IPS-15b (cell line): ENCODE measurements at regions not wholly inside any gene's neighbourhood (a gene's known extent, or its start where the extent isn't known, plus 50 kb on each side); places are given as distances from the start of the nearest gene placed in this dataset.

Experiments used
- H3K27me3 ChIP-seq: one replicate; pipeline ENCODE4 v1.6.1; 2013; ENCODE audit warnings: low read length; ENCODE audit not compliant: control insufficient read depth, insufficient read depth
- H3K36me3 ChIP-seq: one replicate; pipeline ENCODE4 v1.6.1; 2013; ENCODE audit warnings: low read length; ENCODE audit not compliant: control insufficient read depth, insufficient read depth
- H3K4me1 ChIP-seq: one replicate; pipeline ENCODE4 v1.6.1; 2013; ENCODE audit warnings: mild to moderate bottlenecking, low read length; ENCODE audit not compliant: control insufficient read depth, insufficient read depth
- H3K4me3 ChIP-seq: one replicate; pipeline ENCODE4 v1.5.1; 2013; ENCODE audit warnings: low read depth, low read length
- H3K9ac ChIP-seq: one replicate; pipeline ENCODE4 v1.6.1; 2013; ENCODE audit warnings: low read depth, mild to moderate bottlenecking, low read length
- H3K9me3 ChIP-seq: one replicate; pipeline ENCODE4 v1.6.1; 2013; ENCODE audit warnings: mild to moderate bottlenecking, low read length; ENCODE audit not compliant: control insufficient read depth, insufficient read depth

- H3K36me3 ChIP-seq = no peaks in the 10 kb centered on the region
- no peak overlapping the region for H3K9ac ChIP-seq
- H3K4me1 ChIP-seq = no peaks in the 10 kb centered on the region
- H3K9me3 ChIP-seq = no peaks in the 10 kb centered on the region
- no peak overlapping the region for H3K4me3 ChIP-seq
- H3K27me3 ChIP-seq = no peaks in the 10 kb centered on the region
Observed at GRCh38 chr1:182275271-182275670, 116.3 kb downstream of the GLUL start.

- Histone ChIP-seq H3K9me3 (no peaks in the 10 kb centered on the region), H3K4me3 (no peak overlapping the region), H3K27me3 (no peaks in the 10 kb centered on the region), H3K9ac (no peak overlapping the region), H3K4me1 (no peaks in the 10 kb centered on the region), H3K36me3 (no peaks in the 10 kb centered on the region)
Observed at GRCh38 chr1:182274618-182275017, 117.0 kb downstream of the GLUL start.

- H3K27me3 ChIP-seq = no peaks in the 10 kb centered on the region
- no peaks in the 10 kb centered on the region for H3K36me3 ChIP-seq
- no peak overlapping the region for H3K4me3 ChIP-seq
- no peaks in the 10 kb centered on the region for H3K4me1 ChIP-seq
- H3K9ac ChIP-seq = no peak overlapping the region
- H3K9me3 ChIP-seq = no peaks in the 10 kb centered on the region
Observed at GRCh38 chr1:182270731-182271130, 120.9 kb downstream of the GLUL start.

GRCh38 chr1:182269097-182269496 lies 122.5 kb downstream of the GLUL start:
- no peak overlapping the region for H3K4me3 ChIP-seq
- no peaks in the 10 kb centered on the region for H3K36me3 ChIP-seq
- H3K9ac ChIP-seq = no peak overlapping the region
- H3K4me1 ChIP-seq = no peaks in the 10 kb centered on the region
- no peaks in the 10 kb centered on the region for H3K27me3 ChIP-seq
- no peaks in the 10 kb centered on the region for H3K9me3 ChIP-seq

GRCh38 chr1:182268669-182269068 lies 122.9 kb downstream of the GLUL start:
- Histone ChIP-seq H3K27me3 (no peaks in the 10 kb centered on the region), H3K36me3 (no peaks in the 10 kb centered on the region), H3K4me1 (no peaks in the 10 kb centered on the region), H3K9me3 (no peaks in the 10 kb centered on the region), H3K9ac (no peak overlapping the region), H3K4me3 (no peak overlapping the region)

- Histone ChIP-seq H3K9ac (no peak overlapping the region), H3K36me3 (no peaks in the 10 kb centered on the region), H3K4me1 (no peaks in the 10 kb centered on the region), H3K4me3 (no peak overlapping the region), H3K9me3 (no peaks in the 10 kb centered on the region), H3K27me3 (no peaks in the 10 kb centered on the region)
Observed at GRCh38 chr1:182264185-182264584, 127.4 kb downstream of the GLUL start.

GRCh38 chr1:182263706-182264105 lies 127.9 kb downstream of the GLUL start:
- Histone ChIP-seq H3K9ac (no peak overlapping the region), H3K4me1 (no peaks in the 10 kb centered on the region), H3K36me3 (no peaks in the 10 kb centered on the region), H3K4me3 (no peak overlapping the region), H3K27me3 (no peaks in the 10 kb centered on the region), H3K9me3 (no peaks in the 10 kb centered on the region)

GRCh38 chr1:182262425-182262824 lies 129.2 kb downstream of the GLUL start:
- no peaks in the 10 kb centered on the region for H3K27me3 ChIP-seq
- no peaks in the 10 kb centered on the region for H3K4me1 ChIP-seq
- no peaks in the 10 kb centered on the region for H3K36me3 ChIP-seq
- no peak overlapping the region for H3K4me3 ChIP-seq
- no peaks in the 10 kb centered on the region for H3K9me3 ChIP-seq
- no peak overlapping the region for H3K9ac ChIP-seq

DNA sequence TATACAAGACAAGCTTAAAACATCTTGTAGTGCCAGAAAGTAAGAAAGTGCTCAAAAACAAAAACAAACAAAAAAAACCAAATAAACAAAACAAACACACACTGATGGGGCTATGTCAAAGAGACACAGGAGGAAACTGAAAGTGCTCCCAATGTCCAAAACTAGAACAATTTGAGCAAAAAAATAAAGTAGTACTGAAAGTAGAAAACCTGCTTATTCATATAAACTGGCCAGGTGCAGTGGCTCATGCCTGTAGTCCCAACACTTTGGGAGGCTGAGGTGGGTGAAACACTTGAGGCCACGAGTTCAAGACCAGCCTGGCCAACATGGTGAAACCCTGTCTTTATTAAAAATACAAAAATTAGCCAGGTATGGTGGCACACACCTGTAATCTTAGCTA lies 129.9 kb downstream of the GLUL start:
- Histone ChIP-seq H3K36me3 (no peaks in the 10 kb centered on the region), H3K9ac (no peak overlapping the region), H3K4me3 (no peak overlapping the region), H3K4me1 (no peaks in the 10 kb centered on the region), H3K27me3 (no peaks in the 10 kb centered on the region), H3K9me3 (no peaks in the 10 kb centered on the region)

DNA sequence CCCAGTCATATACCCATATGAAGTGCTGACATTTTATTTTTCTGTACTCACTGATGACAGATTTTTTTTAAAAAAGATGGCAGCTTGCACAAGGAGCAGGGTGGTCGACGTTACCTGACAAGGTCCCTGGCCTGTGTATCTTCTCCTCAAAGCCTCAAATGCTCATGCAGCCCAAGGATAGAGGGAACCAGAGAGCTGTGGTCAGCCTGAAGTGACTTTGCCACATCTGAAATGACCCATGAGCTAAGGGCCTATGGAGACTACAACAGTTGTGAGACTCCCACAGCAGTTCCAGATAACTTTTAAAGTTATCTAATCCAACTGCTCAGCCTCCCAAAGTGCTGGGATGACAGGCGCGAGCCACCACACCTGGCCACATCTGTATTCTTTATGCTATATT lies 131.1 kb downstream of the GLUL start:
- Histone ChIP-seq H3K9ac (no peak overlapping the region), H3K4me1 (no peaks in the 10 kb centered on the region), H3K36me3 (no peaks in the 10 kb centered on the region), H3K27me3 (no peaks in the 10 kb centered on the region), H3K9me3 (no peaks in the 10 kb centered on the region), H3K4me3 (no peak overlapping the region)

DNA sequence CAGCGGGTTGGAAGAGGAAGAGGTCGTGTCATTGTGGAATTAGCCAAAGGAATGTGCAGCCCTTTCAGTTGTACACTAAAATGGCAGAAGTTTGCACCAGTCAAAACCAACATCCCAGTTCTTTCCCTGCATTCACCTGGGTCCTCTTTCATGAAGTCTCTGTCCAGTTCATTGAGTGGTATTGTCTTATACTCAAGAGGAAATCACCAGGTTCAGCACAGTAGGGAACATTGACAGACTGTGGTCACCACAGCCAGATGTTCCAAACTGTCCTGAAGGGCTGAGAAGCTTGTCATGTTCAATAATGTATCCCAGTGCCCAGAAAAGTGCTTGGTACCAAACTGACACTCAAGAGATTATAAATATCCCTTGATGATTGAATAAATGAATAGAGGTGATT lies 131.6 kb downstream of the GLUL start:
- Histone ChIP-seq H3K36me3 (no peaks in the 10 kb centered on the region), H3K4me3 (no peak overlapping the region), H3K9ac (no peak overlapping the region), H3K4me1 (no peaks in the 10 kb centered on the region), H3K27me3 (no peaks in the 10 kb centered on the region), H3K9me3 (no peaks in the 10 kb centered on the region)

DNA sequence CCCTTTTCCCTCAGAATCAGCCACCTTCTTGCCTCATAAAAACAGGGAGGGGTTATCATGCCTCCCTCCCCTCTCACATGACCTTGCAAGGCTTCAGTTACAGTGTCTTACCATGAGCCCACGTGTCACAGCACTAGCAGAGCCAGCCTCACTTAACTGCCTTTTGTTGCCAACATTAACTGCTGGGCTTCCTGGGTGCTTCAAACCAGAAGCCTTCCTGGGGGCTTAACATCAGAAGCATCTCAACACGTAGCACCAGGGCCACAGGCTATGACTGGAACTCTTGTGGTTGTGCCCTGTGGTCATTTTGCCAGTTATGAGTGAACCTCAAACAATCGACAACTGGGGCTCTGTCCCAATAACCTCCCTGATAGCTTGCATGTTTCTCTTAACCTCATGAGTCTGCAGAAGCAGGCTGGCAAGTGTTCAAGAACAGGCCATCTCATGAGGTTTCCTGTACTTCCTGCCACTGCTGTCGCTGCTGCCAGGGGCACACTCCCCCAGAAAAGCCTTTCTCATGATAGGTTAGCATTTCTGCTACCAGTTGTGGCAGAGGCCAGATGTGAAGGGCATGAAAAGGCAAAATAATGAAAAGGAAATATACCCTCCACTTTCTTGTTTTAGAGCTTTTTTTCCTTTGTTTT lies 132.2 kb downstream of the GLUL start:
- no peaks in the 10 kb centered on the region for H3K9me3 ChIP-seq
- H3K9ac ChIP-seq = no peak overlapping the region
- H3K36me3 ChIP-seq = no peaks in the 10 kb centered on the region
- no peaks in the 10 kb centered on the region for H3K27me3 ChIP-seq
- no peaks in the 10 kb centered on the region for H3K4me1 ChIP-seq
- H3K4me3 ChIP-seq = no peak overlapping the region
